OCI-LY7 (cell line): ENCODE measurements at regions not wholly inside any gene's neighbourhood (a gene's known extent, or its start where the extent isn't known, plus 50 kb on each side); places are given as distances from the start of the nearest gene placed in this dataset.

ENCODE experiments used
- EZH2phosphoT487 ChIP-seq: fragments of 200-600 bp; sonication (generic); IDR thresholded peaks from 2 replicates; pipeline ENCODE4 v1.6.1; 2018; ENCODE audit warnings: low read depth, borderline replicate concordance, mild to moderate bottlenecking, mixed run types, antibody characterized with exemption, low read length, moderate library complexity, mixed read lengths
- TF ChIP-seq, protein P1 (sequence below): fragments of 200-600 bp; sonication (generic); conservative IDR thresholded peaks from 2 replicates; pipeline ENCODE4 v1.5.1; 2014; ENCODE audit warnings: mild to moderate bottlenecking, antibody characterized with exemption, low read length, moderate library complexity, mixed read lengths

DNA sequence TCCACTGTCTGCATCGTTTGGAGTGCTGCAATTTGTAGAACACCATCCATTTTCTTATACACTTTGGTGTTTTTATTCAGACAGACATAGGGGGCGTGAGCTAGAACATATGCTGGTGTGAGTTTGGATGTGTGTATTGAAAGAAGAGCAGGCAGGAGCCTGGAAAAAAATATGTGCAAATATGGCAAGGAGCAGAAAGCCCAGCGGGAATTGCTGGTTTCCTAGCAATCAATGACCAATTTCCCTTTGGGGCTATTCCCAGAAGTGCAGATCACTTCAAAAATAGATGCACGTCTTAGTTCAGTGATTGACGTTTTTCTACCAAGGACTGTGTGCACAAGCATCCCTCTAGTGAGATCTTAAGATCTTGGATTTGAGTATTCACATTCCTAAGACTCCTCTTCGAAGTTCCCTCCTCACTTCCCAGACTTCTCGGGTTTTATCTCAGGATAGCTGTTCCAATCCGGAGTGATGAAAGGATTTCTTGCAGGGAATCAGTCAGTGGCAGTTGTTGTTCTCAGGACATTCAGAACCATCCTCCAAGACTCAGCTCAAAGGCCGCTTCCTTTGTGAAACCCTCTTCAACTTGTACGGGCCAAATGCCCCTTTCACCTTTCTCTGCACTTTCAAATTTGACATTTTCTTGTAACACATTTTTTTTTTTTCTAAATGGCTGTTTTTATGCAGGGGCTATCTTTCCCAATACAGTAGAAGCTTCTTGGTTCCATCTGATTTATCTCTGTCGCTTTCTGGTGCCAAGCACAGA is 268.7 kb upstream of the ASIC2 start:
- TF ChIP-seq, protein P1, sequence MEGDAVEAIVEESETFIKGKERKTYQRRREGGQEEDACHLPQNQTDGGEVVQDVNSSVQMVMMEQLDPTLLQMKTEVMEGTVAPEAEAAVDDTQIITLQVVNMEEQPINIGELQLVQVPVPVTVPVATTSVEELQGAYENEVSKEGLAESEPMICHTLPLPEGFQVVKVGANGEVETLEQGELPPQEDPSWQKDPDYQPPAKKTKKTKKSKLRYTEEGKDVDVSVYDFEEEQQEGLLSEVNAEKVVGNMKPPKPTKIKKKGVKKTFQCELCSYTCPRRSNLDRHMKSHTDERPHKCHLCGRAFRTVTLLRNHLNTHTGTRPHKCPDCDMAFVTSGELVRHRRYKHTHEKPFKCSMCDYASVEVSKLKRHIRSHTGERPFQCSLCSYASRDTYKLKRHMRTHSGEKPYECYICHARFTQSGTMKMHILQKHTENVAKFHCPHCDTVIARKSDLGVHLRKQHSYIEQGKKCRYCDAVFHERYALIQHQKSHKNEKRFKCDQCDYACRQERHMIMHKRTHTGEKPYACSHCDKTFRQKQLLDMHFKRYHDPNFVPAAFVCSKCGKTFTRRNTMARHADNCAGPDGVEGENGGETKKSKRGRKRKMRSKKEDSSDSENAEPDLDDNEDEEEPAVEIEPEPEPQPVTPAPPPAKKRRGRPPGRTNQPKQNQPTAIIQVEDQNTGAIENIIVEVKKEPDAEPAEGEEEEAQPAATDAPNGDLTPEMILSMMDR = no peak
- no peak for TF ChIP-seq EZH2phosphoT487
